ENCODE measurements at regions not wholly inside any gene's neighbourhood (a gene's known extent, or its start where the extent isn't known, plus 50 kb on each side); places are given as distances from the start of the nearest gene placed in this dataset.

- intact Hi-C loops (cut with micrococcal nuclease) = no loop called here
- no peaks in the 10 kb centered on the region for H3K9me3 Mint-ChIP-seq
These were observed 903.2 kb downstream of the ANKRD7 start for GRCh38 chr7:119127706-119128105.

DNA sequence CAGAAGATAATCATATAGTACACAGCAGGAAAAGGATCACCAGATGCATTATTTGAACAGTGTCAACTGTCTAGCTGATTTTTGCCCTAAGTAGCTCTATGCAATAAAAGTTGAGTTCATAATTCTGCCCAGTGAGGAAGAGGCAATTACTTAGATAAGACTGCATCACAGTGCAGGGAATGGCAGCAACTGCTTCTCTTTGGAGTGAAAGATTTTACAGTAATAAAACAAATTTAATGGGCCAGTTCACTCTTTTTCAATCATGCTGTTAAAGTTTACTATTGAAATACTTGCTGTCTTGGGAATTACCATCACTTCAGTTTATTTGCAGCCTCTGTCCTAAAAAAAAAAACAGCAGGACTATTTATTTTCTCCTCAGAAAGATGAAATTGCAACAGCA lies 907.9 kb downstream of the ANKRD7 start:
- H3K27me3 Mint-ChIP-seq (ENCODE audit: low read depth) = no peaks in the 10 kb centered on the region

More at GRCh38 chr7:119127706-119128105, 903.2 kb downstream of the ANKRD7 start:
- H3K27me3 Mint-ChIP-seq (ENCODE audit: low read depth) = no peaks in the 10 kb centered on the region
- no peak overlapping the region for H3K4me3 Mint-ChIP-seq
- DNase-seq = no peak
- CTCF ChIA-PET = no interaction called here
- H3K4me1 Mint-ChIP-seq (ENCODE audit: low read depth) = no peaks in the 10 kb centered on the region
- no peak overlapping the region for H3K27ac Mint-ChIP-seq
- H3K36me3 Mint-ChIP-seq (ENCODE audit: low read depth) = no peaks in the 10 kb centered on the region

DNA sequence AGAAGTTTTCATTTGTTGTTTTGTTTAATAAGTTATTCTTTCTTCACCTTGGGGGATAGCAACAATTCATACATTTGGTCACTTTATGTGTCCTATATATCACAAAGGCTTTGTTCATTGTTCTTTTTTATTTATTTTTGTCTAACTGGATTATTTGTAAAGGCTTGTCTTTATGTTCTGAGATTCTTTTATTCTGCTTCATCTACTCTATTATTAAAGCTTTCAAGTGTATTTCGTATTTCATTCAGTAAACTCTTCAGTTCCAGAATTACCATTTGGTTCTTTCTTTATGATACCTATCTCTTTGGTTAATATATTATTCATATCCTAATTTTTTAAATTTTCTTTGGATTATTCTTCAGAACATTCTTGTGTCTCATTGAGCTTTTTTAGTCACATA lies 942.9 kb downstream of the ANKRD7 start:
- Mint-ChIP-seq H3K4me3 (no peak overlapping the region), H3K27me3 (ENCODE audit: low read depth) (no peaks in the 10 kb centered on the region), H3K4me1 (ENCODE audit: low read depth) (no peaks in the 10 kb centered on the region), H3K9me3 (peaks cover 25% of the 10 kb centered on the region), H3K36me3 (ENCODE audit: low read depth) (peaks cover 1% of the 10 kb centered on the region), H3K27ac (no peak overlapping the region)
- DNase-seq = no peak
- CTCF ChIA-PET = no interaction called here
- intact Hi-C loops (cut with micrococcal nuclease) = no loop called here

More for the DNA sequence above, 907.9 kb downstream of the ANKRD7 start:
- intact Hi-C loops (cut with micrococcal nuclease) = no loop called here
- H3K4me1 Mint-ChIP-seq (ENCODE audit: low read depth) = no peaks in the 10 kb centered on the region
- DNase-seq = no peak
- peaks cover 4% of the 10 kb centered on the region for H3K9me3 Mint-ChIP-seq
- no peak overlapping the region for H3K4me3 Mint-ChIP-seq
- no peak overlapping the region for H3K27ac Mint-ChIP-seq
- H3K36me3 Mint-ChIP-seq (ENCODE audit: low read depth) = no peaks in the 10 kb centered on the region
- CTCF ChIA-PET = no interaction called here

DNA sequence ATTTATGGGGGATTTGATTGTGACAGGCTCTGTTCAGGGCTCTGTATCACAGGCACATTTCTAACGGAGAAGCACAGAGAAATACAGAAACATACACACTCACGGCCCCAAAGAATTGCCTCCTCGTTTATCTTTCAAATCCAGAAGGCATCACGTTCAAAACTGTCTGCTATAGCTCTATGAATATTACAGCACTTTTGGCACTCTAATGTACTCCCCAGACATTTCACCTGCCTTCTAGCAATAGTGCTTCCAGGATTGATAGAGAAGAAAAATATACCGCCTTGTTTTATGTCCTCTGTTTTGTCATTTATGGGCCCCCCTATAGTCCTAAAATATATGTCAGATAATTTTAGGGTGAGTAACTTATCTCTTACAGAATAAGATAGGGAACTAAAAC lies 947.5 kb downstream of the ANKRD7 start:
- CTCF ChIA-PET = no interaction called here
- Mint-ChIP-seq H3K27ac (no peak overlapping the region), H3K9me3 (peaks cover 10% of the 10 kb centered on the region), H3K36me3 (ENCODE audit: low read depth) (no peaks in the 10 kb centered on the region), H3K4me3 (no peak overlapping the region), H3K4me1 (ENCODE audit: low read depth) (no peaks in the 10 kb centered on the region), H3K27me3 (ENCODE audit: low read depth) (no peaks in the 10 kb centered on the region)
- intact Hi-C loops (cut with micrococcal nuclease) = loop anchor here (10.0 kb wide), 1 partner anchor 817 kb away; no protein-coding TSS in a partner anchor
- no peak for DNase-seq

GRCh38 chr7:119175911-119176627 lies 951.6 kb downstream of the ANKRD7 start:
- Mint-ChIP-seq H3K4me1 (ENCODE audit: low read depth) (no peaks in the 10 kb centered on the region), H3K4me3 (no peak overlapping the region), H3K27me3 (ENCODE audit: low read depth) (no peaks in the 10 kb centered on the region), H3K27ac (no peak overlapping the region), H3K9me3 (no peaks in the 10 kb centered on the region), H3K36me3 (ENCODE audit: low read depth) (no peaks in the 10 kb centered on the region)
- DNase-seq = peak; percentile 51
- intact Hi-C loops (cut with micrococcal nuclease) = loop anchor here (1.0 to 10.0 kb wide), 3 partner anchors 257 to 917 kb away; no protein-coding TSS in a partner anchor
- CTCF ChIA-PET = interaction anchor here (0.9 kb wide), 1 partner anchor 33 kb away, joined by 4 read pairs; no protein-coding TSS in a partner anchor

DNA sequence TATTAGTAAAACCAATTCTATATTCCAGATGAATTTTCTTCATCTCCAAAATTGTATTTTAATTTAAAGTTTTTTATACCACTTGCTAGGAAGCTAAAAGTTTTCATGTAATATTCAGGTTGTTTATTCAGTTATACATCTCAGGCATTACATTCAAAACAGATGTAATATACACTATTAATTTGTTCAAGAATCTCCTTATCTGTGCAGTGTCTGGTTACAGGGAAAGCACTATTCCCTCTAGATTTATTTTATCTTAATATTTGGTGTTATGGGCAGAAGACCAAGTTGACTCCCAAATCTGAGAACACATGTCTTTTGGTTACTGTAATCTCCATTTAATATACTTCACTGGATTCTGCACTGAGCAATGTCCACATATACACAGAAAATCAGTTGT lies 953.4 kb downstream of the ANKRD7 start:
- no peaks in the 10 kb centered on the region for H3K27me3 Mint-ChIP-seq (ENCODE audit: low read depth)
- intact Hi-C loops (cut with micrococcal nuclease) = loop anchor here (2.0 to 10.0 kb wide), 2 partner anchors 259 to 823 kb away; no protein-coding TSS in a partner anchor
- H3K9me3 Mint-ChIP-seq = no peaks in the 10 kb centered on the region
- CTCF ChIA-PET = interaction anchor here (0.7 kb wide), 1 partner anchor 259 kb away, joined by 3 read pairs; no protein-coding TSS in a partner anchor
- no peaks in the 10 kb centered on the region for H3K36me3 Mint-ChIP-seq (ENCODE audit: low read depth)
- no peaks in the 10 kb centered on the region for H3K4me1 Mint-ChIP-seq (ENCODE audit: low read depth)
- H3K4me3 Mint-ChIP-seq = no peak overlapping the region
- no peak for DNase-seq
- no peak overlapping the region for H3K27ac Mint-ChIP-seq

GRCh38 chr7:119184124-119184788 lies 959.8 kb downstream of the ANKRD7 start:
- CTCF ChIA-PET = no interaction called here
- H3K4me1 Mint-ChIP-seq (ENCODE audit: low read depth) = no peaks in the 10 kb centered on the region

DNA sequence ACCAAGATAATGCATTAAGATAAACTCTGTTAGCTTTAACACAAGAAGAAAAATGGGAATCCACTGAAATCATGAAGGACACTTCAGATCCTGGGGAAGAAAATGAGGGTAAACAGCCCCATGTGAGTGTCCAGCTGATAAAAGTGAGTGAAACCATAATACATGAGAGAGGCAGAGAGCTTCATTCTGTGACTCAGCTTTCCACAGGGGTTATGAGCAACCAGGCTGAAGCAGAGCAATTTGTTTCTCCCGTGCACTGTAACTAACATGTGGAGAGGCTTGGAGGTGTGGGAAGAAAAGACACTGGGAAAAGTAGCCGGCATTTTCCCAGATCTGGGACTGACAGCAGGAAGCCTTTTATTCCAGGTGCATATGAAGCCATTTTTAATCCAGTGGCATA lies 971.7 kb downstream of the ANKRD7 start:
- DNase-seq = no peak
- intact Hi-C loops (cut with micrococcal nuclease) = no loop called here
- CTCF ChIA-PET = no interaction called here
- no peaks in the 10 kb centered on the region for H3K27me3 Mint-ChIP-seq (ENCODE audit: low read depth)
- no peak overlapping the region for H3K4me3 Mint-ChIP-seq
- H3K4me1 Mint-ChIP-seq (ENCODE audit: low read depth) = no peaks in the 10 kb centered on the region
- no peak overlapping the region for H3K27ac Mint-ChIP-seq
- no peaks in the 10 kb centered on the region for H3K36me3 Mint-ChIP-seq (ENCODE audit: low read depth)
- H3K9me3 Mint-ChIP-seq = peaks cover 6% of the 10 kb centered on the region

More at GRCh38 chr7:119184124-119184788, 959.8 kb downstream of the ANKRD7 start:
- peaks cover 6% of the 10 kb centered on the region for H3K9me3 Mint-ChIP-seq
- intact Hi-C loops (cut with micrococcal nuclease) = no loop called here
- DNase-seq = no peak
- H3K27me3 Mint-ChIP-seq (ENCODE audit: low read depth) = no peaks in the 10 kb centered on the region
- no peak overlapping the region for H3K27ac Mint-ChIP-seq
- H3K4me3 Mint-ChIP-seq = no peak overlapping the region
- no peaks in the 10 kb centered on the region for H3K36me3 Mint-ChIP-seq (ENCODE audit: low read depth)

DNA sequence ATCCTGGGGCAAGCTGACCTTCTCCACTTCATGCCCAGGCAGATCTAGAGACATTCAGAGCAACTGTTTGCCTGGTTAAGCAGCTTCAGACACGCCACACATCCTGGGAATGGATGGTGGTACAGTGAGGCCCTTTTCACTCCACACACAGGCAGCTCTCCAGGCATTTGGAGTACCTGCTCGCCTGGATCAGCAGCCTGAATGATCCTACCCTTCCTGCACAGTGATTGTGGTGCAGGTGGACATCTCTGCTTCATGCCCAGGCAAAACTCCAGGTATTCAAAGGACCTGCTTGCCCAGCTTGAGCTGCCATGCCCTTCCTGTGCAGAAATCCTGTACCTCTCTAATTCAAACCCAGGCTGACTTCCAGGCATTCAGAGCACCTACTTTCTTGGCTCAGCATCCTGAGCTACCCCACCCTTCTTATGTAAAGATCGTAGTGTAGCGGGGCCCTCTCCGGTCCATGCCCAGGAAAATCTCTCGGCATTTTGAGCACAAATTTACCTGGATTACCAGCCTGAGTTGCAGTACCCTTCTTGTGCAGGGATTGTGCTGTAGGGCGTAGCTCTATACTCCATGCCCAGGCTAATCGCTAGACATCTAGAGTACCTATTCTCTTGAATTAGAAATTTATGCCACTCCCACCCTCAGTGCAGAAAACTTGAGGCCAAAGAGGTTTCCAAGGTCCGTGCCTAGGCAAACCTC lies 972.8 kb downstream of the ANKRD7 start:
- intact Hi-C loops (cut with micrococcal nuclease) = no loop called here
- CTCF ChIA-PET = interaction anchor here (1.0 kb wide), 1 partner anchor 8 kb away, joined by 3 read pairs; no protein-coding TSS in a partner anchor
- Mint-ChIP-seq H3K27me3 (ENCODE audit: low read depth) (no peaks in the 10 kb centered on the region), H3K27ac (no peak overlapping the region), H3K4me3 (no peak overlapping the region), H3K4me1 (ENCODE audit: low read depth) (no peaks in the 10 kb centered on the region), H3K9me3 (peaks cover 6% of the 10 kb centered on the region), H3K36me3 (ENCODE audit: low read depth) (no peaks in the 10 kb centered on the region)
- DNase-seq = no peak

DNA sequence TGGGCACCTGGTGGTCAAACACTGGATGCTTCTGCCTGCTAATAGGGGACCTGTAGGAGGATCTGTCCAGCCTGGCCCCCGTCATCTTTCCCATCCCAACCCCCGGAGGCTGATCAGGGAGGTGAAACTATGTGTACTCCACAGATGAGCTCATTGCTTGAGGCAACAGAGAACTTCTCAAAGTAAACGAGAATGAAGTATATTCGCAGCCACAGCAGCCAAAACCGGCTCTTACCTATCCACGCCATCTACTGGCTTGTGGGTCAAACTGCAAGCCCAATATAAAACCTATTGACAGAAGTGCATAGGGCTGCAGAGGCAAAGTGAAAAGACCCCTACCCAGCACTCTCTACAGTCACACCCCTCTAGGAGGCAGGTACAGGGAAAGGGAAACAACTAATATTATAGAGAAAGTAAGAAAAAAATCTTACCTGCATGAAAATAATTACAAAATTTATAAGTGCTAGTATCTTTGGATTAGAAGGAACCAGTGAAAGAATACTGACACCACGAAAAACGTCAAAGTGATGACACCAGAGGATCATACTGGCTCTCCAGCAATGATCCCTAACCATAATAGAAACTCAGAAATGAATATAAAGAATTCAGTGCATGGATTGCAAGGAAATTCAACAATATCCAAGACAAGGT lies 973.5 kb downstream of the ANKRD7 start:
- intact Hi-C loops (cut with micrococcal nuclease) = loop anchor here (1.0 kb wide), 1 partner anchor 845 kb away; no protein-coding TSS in a partner anchor
- Mint-ChIP-seq H3K27me3 (ENCODE audit: low read depth) (no peaks in the 10 kb centered on the region), H3K4me3 (no peak overlapping the region), H3K4me1 (ENCODE audit: low read depth) (no peaks in the 10 kb centered on the region), H3K27ac (no peak overlapping the region), H3K36me3 (ENCODE audit: low read depth) (no peaks in the 10 kb centered on the region), H3K9me3 (peaks cover 6% of the 10 kb centered on the region)
- CTCF ChIA-PET = interaction anchor here (1.0 kb wide), 1 partner anchor 9 kb away, joined by 3 read pairs; no protein-coding TSS in a partner anchor
- DNase-seq = peak; percentile 13

GRCh38 chr7:119219663-119220062 lies 995.2 kb downstream of the ANKRD7 start:
- Mint-ChIP-seq H3K27ac (no peak overlapping the region), H3K4me1 (ENCODE audit: low read depth) (no peaks in the 10 kb centered on the region), H3K36me3 (ENCODE audit: low read depth) (no peaks in the 10 kb centered on the region), H3K4me3 (no peak overlapping the region), H3K9me3 (peaks cover 4% of the 10 kb centered on the region), H3K27me3 (ENCODE audit: low read depth) (no peaks in the 10 kb centered on the region)
- CTCF ChIA-PET = no interaction called here
- no peak for DNase-seq
- intact Hi-C loops (cut with micrococcal nuclease) = no loop called here

- Mint-ChIP-seq H3K9me3 (peaks cover 7% of the 10 kb centered on the region), H3K36me3 (ENCODE audit: low read depth) (no peaks in the 10 kb centered on the region), H3K27ac (no peak overlapping the region), H3K4me1 (ENCODE audit: low read depth) (no peaks in the 10 kb centered on the region), H3K4me3 (no peak overlapping the region), H3K27me3 (ENCODE audit: low read depth) (no peaks in the 10 kb centered on the region)
- CTCF ChIA-PET = interaction anchor here (0.5 kb wide), 1 partner anchor 248 kb away, joined by 3 read pairs; no protein-coding TSS in a partner anchor
- DNase-seq = no peak
- intact Hi-C loops (cut with micrococcal nuclease) = no loop called here
These were observed 999.4 kb downstream of the ANKRD7 start for GRCh38 chr7:119223930-119224329.
